GM12864 (cell line): ENCODE measurements at regions not wholly inside any gene's neighbourhood (a gene's known extent, or its start where the extent isn't known, plus 50 kb on each side); places are given as distances from the start of the nearest gene placed in this dataset.

Source experiments
- DNase-seq: peaks from one replicate; pipeline ENCODE4 v3.0.0-alpha.2; 2011; ENCODE audit warnings: low read depth
- H3K4me3 ChIP-seq: 2 replicates; pipeline ENCODE4 v1.5.1; 2011; ENCODE audit warnings: mild to moderate bottlenecking, low read depth, low read length, control low read depth
- CTCF ChIP-seq: IDR thresholded peaks from 2 replicates; pipeline ENCODE4 v1.5.1; 2011; ENCODE audit warnings: low read depth, mild to moderate bottlenecking, moderate library complexity, low read length, control low read depth, inconsistent platforms; ENCODE audit errors: missing control alignments

GRCh38 chr15:62485170-62485720 is 320.2 kb upstream of the C2CD4B start:
- TF ChIP-seq CTCF = no peak
- DNase-seq = no peak
- H3K4me3 ChIP-seq = no peak overlapping the region

- DNase-seq = no peak
Measured at GRCh38 chr15:62486041-62486440, 321.0 kb upstream of the C2CD4B start.

DNA sequence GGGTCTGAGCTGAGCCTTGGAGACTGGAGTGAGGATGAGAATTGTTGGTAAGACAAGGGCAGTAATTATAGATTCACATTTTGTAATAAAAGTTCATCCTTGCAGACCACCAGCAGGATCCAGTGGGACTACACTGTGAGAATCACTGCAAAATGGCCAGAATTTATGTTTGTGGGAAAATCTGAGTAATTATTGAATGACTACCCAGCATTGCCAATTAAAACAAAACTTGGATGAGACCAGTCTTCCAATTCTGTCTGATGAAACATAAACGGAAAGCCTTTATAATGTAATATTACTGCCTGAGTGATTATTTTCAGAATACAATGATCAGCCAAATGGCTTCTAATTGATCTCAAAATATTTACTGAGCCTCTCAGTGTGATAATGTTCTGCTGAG is 323.3 kb upstream of the C2CD4B start:
- no peak overlapping the region for H3K4me3 ChIP-seq
- no peak for DNase-seq
- no peak for TF ChIP-seq CTCF

More at GRCh38 chr15:62486041-62486440, 321.0 kb upstream of the C2CD4B start:
- no peak for TF ChIP-seq CTCF
- no peak overlapping the region for H3K4me3 ChIP-seq

DNA sequence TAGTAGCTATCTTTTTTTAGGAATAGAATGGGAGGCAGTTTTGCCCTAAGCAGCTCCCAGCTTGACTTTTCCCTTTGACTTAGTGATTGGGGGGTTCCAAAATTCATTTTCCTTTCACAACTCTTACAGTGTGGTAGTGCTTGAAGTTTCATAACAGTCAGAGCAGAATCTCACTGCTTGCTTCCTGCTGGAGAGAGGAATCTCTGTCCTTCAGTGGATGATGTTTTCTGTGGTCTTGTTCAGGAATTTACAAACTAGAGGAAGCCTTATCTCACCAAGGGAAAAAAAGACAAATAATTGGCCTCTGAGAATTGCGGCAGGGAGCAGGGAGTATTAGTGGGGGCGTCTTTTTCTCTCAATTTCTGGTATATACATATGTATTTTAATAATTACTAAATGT is 326.6 kb upstream of the C2CD4B start:
- no peak for DNase-seq
- TF ChIP-seq CTCF = no peak

DNA sequence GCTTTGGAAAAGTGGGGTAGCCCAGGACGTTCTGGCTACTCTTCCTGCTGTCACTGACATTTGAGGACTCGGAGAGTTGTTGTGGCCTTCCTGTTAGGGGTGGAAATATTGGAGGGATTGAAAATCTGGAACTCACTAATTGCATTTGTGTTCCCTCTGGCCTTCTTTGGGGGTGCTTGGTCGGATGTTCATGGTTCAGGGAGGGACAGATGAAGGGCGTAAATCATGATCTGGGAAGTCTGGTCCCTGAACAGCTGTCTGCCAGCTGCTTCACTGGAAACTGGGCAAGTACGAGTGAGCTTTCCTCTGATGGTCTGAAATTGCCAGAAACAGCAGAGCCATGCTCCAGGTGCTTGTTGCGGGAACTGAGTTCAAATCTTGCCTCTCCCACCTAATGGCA is 327.8 kb upstream of the C2CD4B start:
- H3K4me3 ChIP-seq = no peak overlapping the region
- DNase-seq = no peak
- no peak for TF ChIP-seq CTCF

More for the DNA sequence above, 326.6 kb upstream of the C2CD4B start:
- H3K4me3 ChIP-seq = no peak overlapping the region

DNA sequence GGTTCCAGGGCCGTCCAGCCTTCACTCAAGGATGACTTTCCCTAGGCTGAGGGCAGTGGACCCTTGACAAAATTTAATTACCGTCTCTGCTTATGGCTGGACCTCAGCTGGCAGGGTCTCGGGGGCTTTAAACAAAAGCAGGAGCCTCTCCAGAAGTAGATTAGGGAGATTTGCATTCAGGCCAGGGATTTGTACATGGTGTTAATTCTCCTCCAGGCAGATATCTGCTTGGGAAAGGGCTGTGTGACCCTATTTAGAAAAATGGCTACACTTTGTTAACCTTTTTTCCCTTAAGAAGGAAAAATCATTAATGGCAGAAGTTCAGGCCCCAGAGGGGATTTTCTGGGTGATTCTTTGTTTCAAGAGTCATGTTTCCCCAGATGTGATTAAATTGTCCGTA is 329.1 kb upstream of the C2CD4B start:
- no peak for TF ChIP-seq CTCF
- H3K4me3 ChIP-seq = no peak overlapping the region
- DNase-seq = no peak
